ENCODE measurements at regions not wholly inside any gene's neighbourhood (a gene's known extent, or its start where the extent isn't known, plus 50 kb on each side); places are given as distances from the start of the nearest gene placed in this dataset.

DNA sequence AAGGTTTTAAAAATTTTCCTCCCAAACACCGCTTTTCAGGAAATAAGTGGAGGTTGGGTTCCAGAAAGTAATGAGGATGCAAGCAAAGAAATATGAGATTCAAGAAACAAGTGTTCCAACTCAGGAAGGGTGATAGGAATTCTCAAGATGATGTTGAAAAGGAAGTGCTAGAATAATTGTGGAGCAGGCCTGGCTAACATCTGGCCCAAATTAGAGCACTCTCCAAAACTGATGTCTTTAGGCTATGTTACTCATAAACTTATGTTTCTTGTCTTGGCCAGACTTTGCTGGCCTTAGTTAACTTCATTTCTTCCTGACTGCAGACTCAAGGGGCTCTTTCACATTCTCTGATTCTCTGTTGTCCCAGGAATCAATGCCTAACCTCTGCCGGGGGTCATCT lies 116.3 kb downstream of the TMTC3 start:
- CTCF ChIA-PET, result no interaction called here
- intact Hi-C loops (cut with micrococcal nuclease; ENCODE audit: unreplicated experiment), result no loop called here
- Mint-ChIP-seq H3K9me3 (ENCODE audit: low read depth, unreplicated experiment) (no peaks in the 10 kb centered on the region), H3K36me3 (ENCODE audit: insufficient read depth, unreplicated experiment) (no peaks in the 10 kb centered on the region), H3K27ac (ENCODE audit: unreplicated experiment) (no peak overlapping the region), H3K4me1 (ENCODE audit: low read depth, unreplicated experiment) (no peaks in the 10 kb centered on the region), H3K4me3 (ENCODE audit: low read depth, unreplicated experiment) (no peak overlapping the region), H3K27me3 (ENCODE audit: unreplicated experiment) (no peaks in the 10 kb centered on the region)
- BruUV-seq (replicated peaks), result no TSS peak
- DNase-seq, result no peak
- TF ChIP-seq, protein P1, sequence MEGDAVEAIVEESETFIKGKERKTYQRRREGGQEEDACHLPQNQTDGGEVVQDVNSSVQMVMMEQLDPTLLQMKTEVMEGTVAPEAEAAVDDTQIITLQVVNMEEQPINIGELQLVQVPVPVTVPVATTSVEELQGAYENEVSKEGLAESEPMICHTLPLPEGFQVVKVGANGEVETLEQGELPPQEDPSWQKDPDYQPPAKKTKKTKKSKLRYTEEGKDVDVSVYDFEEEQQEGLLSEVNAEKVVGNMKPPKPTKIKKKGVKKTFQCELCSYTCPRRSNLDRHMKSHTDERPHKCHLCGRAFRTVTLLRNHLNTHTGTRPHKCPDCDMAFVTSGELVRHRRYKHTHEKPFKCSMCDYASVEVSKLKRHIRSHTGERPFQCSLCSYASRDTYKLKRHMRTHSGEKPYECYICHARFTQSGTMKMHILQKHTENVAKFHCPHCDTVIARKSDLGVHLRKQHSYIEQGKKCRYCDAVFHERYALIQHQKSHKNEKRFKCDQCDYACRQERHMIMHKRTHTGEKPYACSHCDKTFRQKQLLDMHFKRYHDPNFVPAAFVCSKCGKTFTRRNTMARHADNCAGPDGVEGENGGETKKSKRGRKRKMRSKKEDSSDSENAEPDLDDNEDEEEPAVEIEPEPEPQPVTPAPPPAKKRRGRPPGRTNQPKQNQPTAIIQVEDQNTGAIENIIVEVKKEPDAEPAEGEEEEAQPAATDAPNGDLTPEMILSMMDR (IDR thresholded peaks at IDR 0.05; ENCODE audit: unreplicated experiment), result no peak

DNA sequence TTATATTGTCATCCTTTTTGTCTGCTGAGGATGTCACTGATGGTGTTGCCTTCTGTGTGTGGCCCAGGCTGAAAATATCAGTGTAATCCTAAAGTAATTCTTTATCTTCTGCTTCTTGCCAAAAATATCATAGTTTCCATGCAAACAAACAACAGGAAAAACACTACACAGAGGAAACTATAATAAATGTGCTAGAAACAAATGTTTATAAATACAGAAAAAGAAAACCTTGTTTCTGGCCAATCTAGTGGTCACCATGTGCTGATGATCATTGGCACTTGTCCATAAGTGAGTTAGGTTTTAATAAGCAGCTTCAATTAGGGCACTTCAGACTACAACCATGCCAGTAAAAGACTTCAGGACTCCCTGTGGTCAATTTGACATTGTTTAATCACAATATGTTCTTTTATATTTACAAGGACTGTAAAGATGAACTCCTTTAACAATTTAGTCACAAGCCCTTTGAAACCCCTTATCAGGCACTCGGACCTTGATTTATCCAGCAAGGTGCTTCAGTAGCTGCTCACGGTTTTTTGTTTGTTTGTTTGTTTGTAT lies 124.8 kb downstream of the TMTC3 start:
- no peaks in the 10 kb centered on the region for H3K36me3 Mint-ChIP-seq (ENCODE audit: insufficient read depth, unreplicated experiment)
- no peaks in the 10 kb centered on the region for H3K27me3 Mint-ChIP-seq (ENCODE audit: unreplicated experiment)
- TF ChIP-seq, protein P1 (IDR thresholded peaks at IDR 0.05; ENCODE audit: unreplicated experiment), result no peak

DNA sequence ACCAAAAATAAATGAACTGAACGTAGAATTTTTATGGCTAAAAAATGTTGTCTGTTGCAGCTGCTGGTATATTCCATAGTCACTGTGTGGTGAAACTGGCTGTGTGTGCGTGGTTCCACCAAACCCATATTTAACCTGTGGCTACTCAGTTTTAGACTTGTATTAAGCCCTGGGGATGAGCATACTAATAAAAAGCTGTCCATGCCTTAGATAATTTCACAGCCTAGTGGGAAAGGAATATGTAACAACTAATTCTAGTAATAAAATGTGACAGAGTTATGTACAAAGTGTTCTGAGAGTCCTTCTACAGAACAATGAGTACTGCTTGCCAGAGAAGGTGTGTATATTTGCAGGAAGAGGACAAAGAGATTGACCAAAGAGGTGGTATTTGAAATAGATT lies 125.5 kb downstream of the TMTC3 start:
- H3K4me1 Mint-ChIP-seq (ENCODE audit: low read depth, unreplicated experiment), result no peaks in the 10 kb centered on the region
- no peaks in the 10 kb centered on the region for H3K9me3 Mint-ChIP-seq (ENCODE audit: low read depth, unreplicated experiment)
- DNase-seq, result no peak
- BruUV-seq (replicated peaks), result no TSS peak
- no peaks in the 10 kb centered on the region for H3K27me3 Mint-ChIP-seq (ENCODE audit: unreplicated experiment)
- no peaks in the 10 kb centered on the region for H3K36me3 Mint-ChIP-seq (ENCODE audit: insufficient read depth, unreplicated experiment)
- no peak overlapping the region for H3K27ac Mint-ChIP-seq (ENCODE audit: unreplicated experiment)
- no peak overlapping the region for H3K4me3 Mint-ChIP-seq (ENCODE audit: low read depth, unreplicated experiment)
- intact Hi-C loops (cut with micrococcal nuclease; ENCODE audit: unreplicated experiment), result no loop called here
- TF ChIP-seq, protein P1 (IDR thresholded peaks at IDR 0.05; ENCODE audit: unreplicated experiment), result no peak
- CTCF ChIA-PET, result no interaction called here

More for the DNA sequence above, 124.8 kb downstream of the TMTC3 start:
- intact Hi-C loops (cut with micrococcal nuclease; ENCODE audit: unreplicated experiment), result no loop called here
- DNase-seq, result no peak
- H3K27ac Mint-ChIP-seq (ENCODE audit: unreplicated experiment), result no peak overlapping the region
- no TSS peak for BruUV-seq (replicated peaks)
- no peaks in the 10 kb centered on the region for H3K4me1 Mint-ChIP-seq (ENCODE audit: low read depth, unreplicated experiment)
- no peak overlapping the region for H3K4me3 Mint-ChIP-seq (ENCODE audit: low read depth, unreplicated experiment)
- CTCF ChIA-PET, result no interaction called here
- no peaks in the 10 kb centered on the region for H3K9me3 Mint-ChIP-seq (ENCODE audit: low read depth, unreplicated experiment)

DNA sequence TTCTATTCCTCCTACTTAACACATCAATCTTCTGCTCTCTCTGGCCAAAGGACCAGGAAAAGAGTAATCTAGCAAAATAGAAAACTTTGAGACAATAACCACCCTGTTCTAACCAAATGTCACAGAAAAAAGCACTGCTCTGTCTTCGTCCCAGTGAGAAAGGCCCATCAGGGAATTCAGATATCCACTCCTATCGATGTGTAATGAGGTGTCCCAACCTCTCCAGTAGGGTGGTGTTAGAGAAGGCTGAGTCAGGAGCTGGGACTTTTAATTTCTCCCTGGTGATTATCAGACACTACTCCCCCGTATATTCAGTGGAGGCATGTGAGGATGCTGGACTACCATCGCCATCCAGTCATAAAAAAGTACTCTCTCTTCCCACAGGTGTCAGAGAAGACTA lies 130.3 kb downstream of the TMTC3 start:
- peaks cover 3% of the 10 kb centered on the region for H3K9me3 Mint-ChIP-seq (ENCODE audit: low read depth, unreplicated experiment)
- TF ChIP-seq, protein P1 (IDR thresholded peaks at IDR 0.05; ENCODE audit: unreplicated experiment), result no peak

More for the DNA sequence above, 130.3 kb downstream of the TMTC3 start:
- Mint-ChIP-seq H3K27ac (ENCODE audit: unreplicated experiment) (no peak overlapping the region), H3K27me3 (ENCODE audit: unreplicated experiment) (no peaks in the 10 kb centered on the region), H3K4me3 (ENCODE audit: low read depth, unreplicated experiment) (no peak overlapping the region), H3K36me3 (ENCODE audit: insufficient read depth, unreplicated experiment) (no peaks in the 10 kb centered on the region), H3K4me1 (ENCODE audit: low read depth, unreplicated experiment) (no peaks in the 10 kb centered on the region)
- BruUV-seq (replicated peaks), result no TSS peak
- CTCF ChIA-PET, result no interaction called here
- DNase-seq, result no peak
- intact Hi-C loops (cut with micrococcal nuclease; ENCODE audit: unreplicated experiment), result no loop called here

All from Calu3 (cell line).